IMR-90 (cell line): ENCODE measurements at regions not wholly inside any gene's neighbourhood (a gene's known extent, or its start where the extent isn't known, plus 50 kb on each side); places are given as distances from the start of the nearest gene placed in this dataset.

Experiments
- CEBPB ChIP-seq: IDR thresholded peaks from 2 replicates; pipeline ENCODE4 v1.6.1; 2012; ENCODE audit warnings: low read depth, low read length, improper control_type of control experiment
- MAZ ChIP-seq: IDR thresholded peaks from 2 replicates; pipeline ENCODE4 v1.6.1; 2012; ENCODE audit warnings: low read depth, mild to moderate bottlenecking, low read length, improper control_type of control experiment, moderate library complexity, borderline replicate concordance
- MXI1 ChIP-seq: IDR thresholded peaks from 2 replicates; pipeline ENCODE4 v1.6.1; 2012; ENCODE audit warnings: low read depth, mild to moderate bottlenecking, low read length, moderate library complexity, borderline replicate concordance
- POLR2A ChIP-seq: IDR thresholded peaks from 2 replicates; pipeline ENCODE4 v1.6.1; 2012; ENCODE audit warnings: mild to moderate bottlenecking, low read depth, low read length
- SMC3 ChIP-seq: fragments of 150-350 bp; IDR thresholded peaks from 2 replicates; pipeline ENCODE4 v1.6.1; 2016; ENCODE audit warnings: low read depth, mild to moderate bottlenecking, antibody characterized with exemption, low read length, moderate library complexity
- TF ChIP-seq, protein P1 (sequence below): fragments of 150-350 bp; IDR thresholded peaks from 2 replicates; pipeline ENCODE4 v1.6.1; 2016; ENCODE audit warnings: low read depth, mild to moderate bottlenecking, low read length, moderate library complexity, borderline replicate concordance
- TF ChIP-seq, protein P2 (sequence below): conservative IDR thresholded peaks from 2 replicates; pipeline ENCODE4 v1.5.1; 2012; ENCODE audit warnings: mild to moderate bottlenecking, low read depth, low read length, improper control_type of control experiment
- TF ChIP-seq, protein P3 (sequence below): fragments of 150-350 bp; IDR thresholded peaks from 2 replicates; pipeline ENCODE4 v1.6.1; 2017; ENCODE audit warnings: mild to moderate bottlenecking, antibody characterized with exemption, low read length, low read depth

DNA sequence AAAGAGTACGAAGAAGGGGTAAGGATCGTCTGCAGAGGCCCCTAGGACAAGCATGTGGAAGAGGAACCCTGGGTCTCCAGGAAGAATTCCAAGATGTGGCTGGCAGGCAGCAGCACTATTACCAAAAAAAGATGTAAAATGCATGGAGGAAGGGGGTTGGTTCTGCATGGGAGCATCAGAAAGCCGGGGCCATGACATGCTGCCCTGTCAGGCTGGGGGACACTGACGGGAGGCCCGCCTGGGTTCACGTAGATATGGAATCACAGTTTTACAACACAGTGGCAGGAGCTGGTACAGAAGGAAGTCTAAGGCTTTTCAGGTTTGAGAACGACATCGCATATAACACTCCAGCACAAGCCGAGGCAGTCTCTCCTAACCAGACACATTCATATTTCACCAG is 150.0 kb upstream of the GSC start:
- TF ChIP-seq SMC3, result no peak
- TF ChIP-seq, protein P1, sequence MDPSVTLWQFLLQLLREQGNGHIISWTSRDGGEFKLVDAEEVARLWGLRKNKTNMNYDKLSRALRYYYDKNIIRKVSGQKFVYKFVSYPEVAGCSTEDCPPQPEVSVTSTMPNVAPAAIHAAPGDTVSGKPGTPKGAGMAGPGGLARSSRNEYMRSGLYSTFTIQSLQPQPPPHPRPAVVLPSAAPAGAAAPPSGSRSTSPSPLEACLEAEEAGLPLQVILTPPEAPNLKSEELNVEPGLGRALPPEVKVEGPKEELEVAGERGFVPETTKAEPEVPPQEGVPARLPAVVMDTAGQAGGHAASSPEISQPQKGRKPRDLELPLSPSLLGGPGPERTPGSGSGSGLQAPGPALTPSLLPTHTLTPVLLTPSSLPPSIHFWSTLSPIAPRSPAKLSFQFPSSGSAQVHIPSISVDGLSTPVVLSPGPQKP, result no peak
- no peak for TF ChIP-seq MXI1
- TF ChIP-seq, protein P2, sequence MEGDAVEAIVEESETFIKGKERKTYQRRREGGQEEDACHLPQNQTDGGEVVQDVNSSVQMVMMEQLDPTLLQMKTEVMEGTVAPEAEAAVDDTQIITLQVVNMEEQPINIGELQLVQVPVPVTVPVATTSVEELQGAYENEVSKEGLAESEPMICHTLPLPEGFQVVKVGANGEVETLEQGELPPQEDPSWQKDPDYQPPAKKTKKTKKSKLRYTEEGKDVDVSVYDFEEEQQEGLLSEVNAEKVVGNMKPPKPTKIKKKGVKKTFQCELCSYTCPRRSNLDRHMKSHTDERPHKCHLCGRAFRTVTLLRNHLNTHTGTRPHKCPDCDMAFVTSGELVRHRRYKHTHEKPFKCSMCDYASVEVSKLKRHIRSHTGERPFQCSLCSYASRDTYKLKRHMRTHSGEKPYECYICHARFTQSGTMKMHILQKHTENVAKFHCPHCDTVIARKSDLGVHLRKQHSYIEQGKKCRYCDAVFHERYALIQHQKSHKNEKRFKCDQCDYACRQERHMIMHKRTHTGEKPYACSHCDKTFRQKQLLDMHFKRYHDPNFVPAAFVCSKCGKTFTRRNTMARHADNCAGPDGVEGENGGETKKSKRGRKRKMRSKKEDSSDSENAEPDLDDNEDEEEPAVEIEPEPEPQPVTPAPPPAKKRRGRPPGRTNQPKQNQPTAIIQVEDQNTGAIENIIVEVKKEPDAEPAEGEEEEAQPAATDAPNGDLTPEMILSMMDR, result no peak
- TF ChIP-seq POLR2A, result no peak
- TF ChIP-seq CEBPB, result no peak
- no peak for TF ChIP-seq MAZ
- TF ChIP-seq, protein P3, sequence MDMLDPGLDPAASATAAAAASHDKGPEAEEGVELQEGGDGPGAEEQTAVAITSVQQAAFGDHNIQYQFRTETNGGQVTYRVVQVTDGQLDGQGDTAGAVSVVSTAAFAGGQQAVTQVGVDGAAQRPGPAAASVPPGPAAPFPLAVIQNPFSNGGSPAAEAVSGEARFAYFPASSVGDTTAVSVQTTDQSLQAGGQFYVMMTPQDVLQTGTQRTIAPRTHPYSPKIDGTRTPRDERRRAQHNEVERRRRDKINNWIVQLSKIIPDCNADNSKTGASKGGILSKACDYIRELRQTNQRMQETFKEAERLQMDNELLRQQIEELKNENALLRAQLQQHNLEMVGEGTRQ, result no peak
